ENCODE measurements at regions not wholly inside any gene's neighbourhood (a gene's known extent, or its start where the extent isn't known, plus 50 kb on each side); places are given as distances from the start of the nearest gene placed in this dataset.

- TF ChIP-seq TBL1XR1 (IDR thresholded peaks at IDR 0.05; ENCODE audit: low read depth, low read length) (no peak), SMAD1 (IDR thresholded peaks at IDR 0.05; ENCODE audit: low read depth, partially characterized antibody) (no peak), ZBTB4 (CRISPR knock-in tag; IDR thresholded peaks at IDR 0.05) (no peak), SREBF2 (IDR thresholded peaks at IDR 0.05; ENCODE audit: low read length) (no peak), MXI1 (IDR thresholded peaks at IDR 0.05; ENCODE audit: low read depth, low read length) (no peak), ELK1 (IDR thresholded peaks at IDR 0.05; ENCODE audit: low read depth, low read length) (no peak)
Observed at GRCh38 chr20:16929756-16930155, 181.6 kb downstream of the OTOR start (continued).

GRCh38 chr20:16930656-16931055 is 182.5 kb downstream of the OTOR start:
- CTCF ChIA-PET = no interaction called here
- POLR2A ChIA-PET = no interaction called here
- FAIRE-seq = no peak
- RAD21 ChIA-PET (ENCODE audit: unreplicated experiment) = no interaction called here
- intact Hi-C loops (cut with micrococcal nuclease; ENCODE audit: unreplicated experiment) = no loop called here
- no peak for ATAC-seq
- no peak for DNase-seq (ENCODE audit: low read depth, low spot score)
- no peak overlapping the region for H3K9ac ChIP-seq (ENCODE audit: control insufficient read depth, insufficient read depth, low read length)
- H4K20me1 ChIP-seq (ENCODE audit: control insufficient read depth, insufficient read depth) = no peaks in the 10 kb centered on the region
- no peak overlapping the region for H3K4me3 ChIP-seq
- 4% methylated on average over 4 of the region's 4 CpGs for WGBS (ENCODE audit: insufficient coverage, insufficient replicate concordance, low lambda C conversion rate, missing lambda C conversion rate)
- no peak overlapping the region for H3K4me2 ChIP-seq (ENCODE audit: control insufficient read depth, insufficient read depth)
- H3K9me3 ChIP-seq (replicated peaks; ENCODE audit: control insufficient read depth, insufficient read depth, low read length) = no peaks in the 10 kb centered on the region
- BruUV-seq (replicated peaks) = no TSS peak
- no peak overlapping the region for H2AFZ ChIP-seq (ENCODE audit: control insufficient read depth, low read depth, low read length)
- H3K4me1 ChIP-seq (ENCODE audit: control insufficient read depth, insufficient read depth, low read length) = no peaks in the 10 kb centered on the region
- in situ Hi-C loops (cut with MboI) = no loop called here
- no peaks in the 10 kb centered on the region for H3K79me2 ChIP-seq (ENCODE audit: control insufficient read depth, insufficient read depth, low read length)
- no peak overlapping the region for H3K27ac ChIP-seq (ENCODE audit: control insufficient read depth, insufficient read depth)
- SMC1A ChIA-PET (ENCODE audit: uncharacterized antibody, unreplicated experiment) = no interaction called here
- no peaks in the 10 kb centered on the region for H3K27me3 ChIP-seq (replicated peaks in 1 of 2; ENCODE audit: control insufficient read depth in 2 of 2, insufficient read depth in 2 of 2, low read length in 1 of 2)
- TF ChIP-seq IKZF2 (IDR thresholded peaks at IDR 0.05) (no peak), SP1 (IDR thresholded peaks at IDR 0.05; ENCODE audit: low read depth, low read length) (no peak), STAT3 (IDR thresholded peaks at IDR 0.05; ENCODE audit: low read depth, low read length) (no peak), JUNB (IDR thresholded peaks at IDR 0.05) (no peak), CBFB (IDR thresholded peaks at IDR 0.05; ENCODE audit: low read depth) (no peak), TCF12 (IDR thresholded peaks at IDR 0.05; ENCODE audit: low read depth, low read length) (no peak)
- H3K36me3 ChIP-seq (ENCODE audit: control insufficient read depth in 2 of 2, insufficient read depth in 2 of 2, low read length in 1 of 2) = no peaks in the 10 kb centered on the region
